CD4-positive, alpha-beta T cell treated with Interleukin-15 for 1 hour (primary cell): ENCODE measurements at regions not wholly inside any gene's neighbourhood (a gene's known extent, or its start where the extent isn't known, plus 50 kb on each side); places are given as distances from the start of the nearest gene placed in this dataset.

ENCODE experiments used
- DNase-seq: peaks from one replicate; pipeline ENCODE4 v3.0.0-alpha.2; 2020

GRCh38 chr2:240209493-240209892, 69.0 kb upstream of the OTOS start:
- no peak for DNase-seq

- no peak for DNase-seq
Measured at GRCh38 chr2:240210198-240210965, 69.9 kb upstream of the OTOS start.

- DNase-seq: no peak
Measured at GRCh38 chr2:240211096-240211495, 70.6 kb upstream of the OTOS start.

- DNase-seq: no peak
Measured at GRCh38 chr2:240211598-240212424, 71.4 kb upstream of the OTOS start.

GRCh38 chr2:240212425-240213225, 72.2 kb upstream of the OTOS start:
- DNase-seq: no peak

GRCh38 chr2:240213226-240213475, 72.7 kb upstream of the OTOS start:
- DNase-seq: no peak

GRCh38 chr2:240213476-240214421, 73.3 kb upstream of the OTOS start:
- no peak for DNase-seq

GRCh38 chr2:240214790-240215675, 74.6 kb upstream of the OTOS start:
- DNase-seq: no peak

- DNase-seq: no peak
Measured at GRCh38 chr2:240215676-240216051, 75.2 kb upstream of the OTOS start.

GRCh38 chr2:240216167-240216566, 75.7 kb upstream of the OTOS start:
- no peak for DNase-seq

GRCh38 chr2:240217431-240218301, 77.2 kb upstream of the OTOS start:
- no peak for DNase-seq

GRCh38 chr2:240219208-240219890, 78.9 kb upstream of the OTOS start:
- DNase-seq: no peak

- no peak for DNase-seq
Measured at GRCh38 chr2:240220371-240220770, 79.9 kb upstream of the OTOS start.

- no peak for DNase-seq
Measured at GRCh38 chr2:240223631-240224030, 83.2 kb upstream of the OTOS start.

- DNase-seq: no peak
Measured at GRCh38 chr2:240224676-240225075, 84.2 kb upstream of the OTOS start.

- no peak for DNase-seq
Measured at GRCh38 chr2:240225131-240225530, 84.7 kb upstream of the OTOS start.

- DNase-seq: no peak
Measured at GRCh38 chr2:240225660-240226475, 85.4 kb upstream of the OTOS start.

GRCh38 chr2:240226672-240227537, 86.4 kb upstream of the OTOS start:
- no peak for DNase-seq
